Osteocyte (in vitro differentiated cells): ENCODE measurements at regions not wholly inside any gene's neighbourhood (a gene's known extent, or its start where the extent isn't known, plus 50 kb on each side); places are given as distances from the start of the nearest gene placed in this dataset.

ENCODE experiments used
- DNase-seq: peaks from one replicate; pipeline ENCODE4 v3.0.0; 2021; ENCODE audit warnings: mixed read lengths; ENCODE audit not compliant: unreplicated experiment; ENCODE audit errors: extremely low spot score
- H3K27ac Mint-ChIP-seq: one replicate; pipeline ENCODE4 v1.8.0; 2021; ENCODE audit warnings: mild to moderate bottlenecking, mixed read lengths; ENCODE audit not compliant: unreplicated experiment
- H3K27me3 Mint-ChIP-seq: one replicate; pipeline ENCODE4 v1.8.0; 2021; ENCODE audit warnings: mixed read lengths; ENCODE audit not compliant: unreplicated experiment
- H3K36me3 Mint-ChIP-seq: one replicate; pipeline ENCODE4 v1.8.0; 2021; ENCODE audit warnings: mixed read lengths; ENCODE audit not compliant: unreplicated experiment
- H3K4me1 Mint-ChIP-seq: one replicate; pipeline ENCODE4 v1.8.0; 2021; ENCODE audit warnings: mixed read lengths; ENCODE audit not compliant: unreplicated experiment
- H3K4me3 Mint-ChIP-seq: one replicate; pipeline ENCODE4 v1.8.0; 2021; ENCODE audit warnings: mild to moderate bottlenecking, moderate library complexity, mixed read lengths; ENCODE audit not compliant: unreplicated experiment
- H3K9me3 Mint-ChIP-seq: one replicate; pipeline ENCODE4 v1.8.0; 2021; ENCODE audit warnings: mixed read lengths; ENCODE audit not compliant: unreplicated experiment
- CTCF ChIP-seq: fragments of 200-600 bp; sonication (generic); IDR thresholded peaks from 2 replicates; pipeline ENCODE4 v1.5.0; 2021; ENCODE audit warnings: antibody characterized with exemption, mild to moderate bottlenecking, moderate library complexity

- H3K36me3 Mint-ChIP-seq, result no peaks in the 10 kb centered on the region
- H3K27ac Mint-ChIP-seq, result no peak overlapping the region
- no peaks in the 10 kb centered on the region for H3K27me3 Mint-ChIP-seq
- no peak for DNase-seq
- H3K4me1 Mint-ChIP-seq, result no peaks in the 10 kb centered on the region
- no peak overlapping the region for H3K4me3 Mint-ChIP-seq
- peaks cover 14% of the 10 kb centered on the region for H3K9me3 Mint-ChIP-seq
- no peak for TF ChIP-seq CTCF
Observed at GRCh38 chr13:107192289-107192688, 624.4 kb upstream of the ARGLU1 start.

GRCh38 chr13:107190065-107190464 lies 622.1 kb upstream of the ARGLU1 start:
- Mint-ChIP-seq H3K4me3 (no peak overlapping the region), H3K9me3 (peaks cover 10% of the 10 kb centered on the region), H3K36me3 (no peaks in the 10 kb centered on the region), H3K27ac (no peak overlapping the region), H3K4me1 (no peaks in the 10 kb centered on the region), H3K27me3 (no peaks in the 10 kb centered on the region)
- DNase-seq, result no peak
- TF ChIP-seq CTCF, result no peak

GRCh38 chr13:107185889-107186288 lies 618.0 kb upstream of the ARGLU1 start:
- no peaks in the 10 kb centered on the region for H3K9me3 Mint-ChIP-seq
- no peaks in the 10 kb centered on the region for H3K27me3 Mint-ChIP-seq
- H3K4me3 Mint-ChIP-seq, result no peak overlapping the region
- no peaks in the 10 kb centered on the region for H3K4me1 Mint-ChIP-seq
- no peak for TF ChIP-seq CTCF
- H3K36me3 Mint-ChIP-seq, result no peaks in the 10 kb centered on the region
- no peak overlapping the region for H3K27ac Mint-ChIP-seq
- DNase-seq, result no peak

GRCh38 chr13:107170270-107170931 lies 602.5 kb upstream of the ARGLU1 start:
- Mint-ChIP-seq H3K4me1 (no peaks in the 10 kb centered on the region), H3K27me3 (no peaks in the 10 kb centered on the region), H3K9me3 (no peaks in the 10 kb centered on the region), H3K4me3 (no peak overlapping the region), H3K27ac (no peak overlapping the region), H3K36me3 (peaks cover 3% of the 10 kb centered on the region)
- TF ChIP-seq CTCF, result no peak
- DNase-seq, result no peak

GRCh38 chr13:107157271-107157670 lies 589.3 kb upstream of the ARGLU1 start:
- H3K4me3 Mint-ChIP-seq, result no peak overlapping the region
- no peak for DNase-seq
- no peaks in the 10 kb centered on the region for H3K36me3 Mint-ChIP-seq
- peaks cover 12% of the 10 kb centered on the region for H3K27me3 Mint-ChIP-seq
- TF ChIP-seq CTCF, result no peak
- H3K4me1 Mint-ChIP-seq, result no peaks in the 10 kb centered on the region
- no peaks in the 10 kb centered on the region for H3K9me3 Mint-ChIP-seq
- H3K27ac Mint-ChIP-seq, result no peak overlapping the region
